Panc1 (cell line): ENCODE measurements at regions not wholly inside any gene's neighbourhood (a gene's known extent, or its start where the extent isn't known, plus 50 kb on each side); places are given as distances from the start of the nearest gene placed in this dataset.
A peak's percentile ranks its signal among the peaks of the same experiment; 100 is the strongest.

Source experiments
- ATAC-seq: fragments of 200-7000 bp; cut with Tn5 transposase; 2 replicates; pipeline ENCODE4 v1.9.1; 2020; ENCODE audit warnings: mild to moderate bottlenecking, moderate library complexity
- BruUV-seq: library from RNA; stranded (reverse); fragments of 400-500 nt; replicated peaks from 2 replicates; lab custom pipeline; 2021; lab: Mats Ljungman, UMichigan
- CTCF ChIA-PET: fragments of 300-600 bp; sonication (Branson Sonifier 250); formaldehyde crosslinking; loops from one replicate; lab custom pipeline; 2022; ENCODE audit warnings: antibody characterized with exemption; lab: Charles Lee
- POLR2A ChIA-PET: fragments of 300-600 bp; sonication (Branson Sonifier 250); formaldehyde crosslinking; loops from one replicate; lab custom pipeline; 2022; ENCODE audit warnings: antibody characterized with exemption; lab: Charles Lee
- DNase-seq: peaks from one replicate; pipeline ENCODE4 v3.0.0-alpha.2; 2010; ENCODE audit warnings: low read depth, low spot score
- H3K27ac ChIP-seq: 2 replicates; pipeline ENCODE4 v1.5.1; 2011; ENCODE audit warnings: mild to moderate bottlenecking, low read length, inconsistent platforms
- H3K27me3 ChIP-seq: fragments of 200-500 bp; sonication (Bioruptor generic); 2 replicates; pipeline ENCODE4 v1.6.0; 2014; ENCODE audit warnings: low read length, inconsistent platforms; ENCODE audit not compliant: control insufficient read depth, insufficient read depth
- H3K36me3 ChIP-seq: fragments of 200-500 bp; sonication (Bioruptor generic); 2 replicates; pipeline ENCODE4 v1.5.1; 2014; ENCODE audit warnings: inconsistent platforms, mild to moderate bottlenecking, low read length, moderate library complexity; ENCODE audit not compliant: control insufficient read depth, insufficient read depth
- H3K4me1 ChIP-seq: 2 replicates; pipeline ENCODE4 v1.5.1; 2011; ENCODE audit warnings: inconsistent platforms, mild to moderate bottlenecking, low read length, moderate library complexity; ENCODE audit not compliant: control insufficient read depth, insufficient read depth
- H3K4me3 ChIP-seq, 2 experiments: 2 replicates each; pipeline ENCODE4 v1.5.1; 2011 to 2012; ENCODE audit warnings: low read depth in 2 of 2, low read length in 2 of 2, mild to moderate bottlenecking in 2 of 2, inconsistent platforms in 1 of 2, moderate library complexity in 1 of 2
- H3K9me3 ChIP-seq: fragments of 200-500 bp; sonication (Bioruptor generic); 2 replicates; pipeline ENCODE4 v1.5.1; 2014; ENCODE audit warnings: low read depth, mild to moderate bottlenecking, inconsistent platforms, low read length, moderate library complexity; ENCODE audit not compliant: control insufficient read depth, insufficient read depth
- CTCF ChIP-seq: fragments of 450-650 bp; IDR thresholded peaks from 2 replicates; pipeline ENCODE4 v1.5.1; 2017; ENCODE audit warnings: mild to moderate bottlenecking
- POLR2AphosphoS5 ChIP-seq: IDR thresholded peaks from 2 replicates; pipeline ENCODE4 v1.6.1; 2012; ENCODE audit warnings: mild to moderate bottlenecking, low read depth, low read length, moderate library complexity
- REST ChIP-seq, 2 experiments: IDR thresholded peaks; 2 replicates each; pipeline ENCODE4 v1.6.1; 2011 to 2012; ENCODE audit warnings: low read depth in 2 of 2, control low read depth in 1 of 2, low read length in 1 of 2, mild to moderate bottlenecking in 1 of 2, moderate library complexity in 1 of 2; ENCODE audit not compliant: insufficient read depth in 1 of 2
- SIN3A ChIP-seq: IDR thresholded peaks from 2 replicates; pipeline ENCODE4 v1.6.1; 2012; ENCODE audit warnings: low read depth, mild to moderate bottlenecking, low read length, moderate library complexity, borderline replicate concordance; ENCODE audit not compliant: insufficient read depth
- TCF7L2 ChIP-seq: IDR thresholded peaks from 2 replicates; pipeline ENCODE4 v1.6.1; 2011; ENCODE audit warnings: mild to moderate bottlenecking, low read depth, low read length, inconsistent platforms
- in situ Hi-C: cut with HindIII; loops from 2 replicates; pipeline ENCODE4 v1.10.0; 2016; ENCODE audit warnings: low sequenced_read_pairs, low pct_unique_long_range_greater_than_20kb
- intact Hi-C: fragments of 100-400 bp; cut with micrococcal nuclease; formaldehyde crosslinking; loops from one replicate; pipeline ENCODE4 v1.10.0; 2022; ENCODE audit not compliant: unreplicated experiment

GRCh38 chr6:28802417-28803336, 121.1 kb downstream of the TRIM27 start:
- CTCF ChIA-PET: no interaction called here
- POLR2A ChIA-PET: interaction anchor here (0.5 kb wide), 1 partner anchor 59 kb away, joined by 3 read pairs; no protein-coding TSS in a partner anchor
- ATAC-seq: peak; percentile 98

More at GRCh38 chr6:28802417-28803336, 121.1 kb downstream of the TRIM27 start:
- Histone ChIP-seq H3K4me3 (peak overlapping the region; percentile 61 to 92), H3K27ac (peak overlapping the region; percentile 41; the same call in 1 of the 2 replicates), H3K9me3 (no peaks in the 10 kb centered on the region), H3K27me3 (no peaks in the 10 kb centered on the region), H3K36me3 (no peaks in the 10 kb centered on the region; the same call in 1 of the 2 replicates), H3K4me1 (peaks cover 17% of the 10 kb centered on the region)
- TF ChIP-seq REST (IDR thresholded peaks at IDR 0.05; ENCODE audit: insufficient read depth in 1 of 2, low read depth in 2 of 2, low read length in 1 of 2) (peak; percentile 57 to 87; a peak in 3 of 4 replicates), CTCF (no peak), TCF7L2 (peak; percentile 35; the same call in 1 of the 2 replicates), SIN3A (no peak), POLR2AphosphoS5 (peak; percentile 50; the same call in 1 of the 2 replicates)
- peak; percentile 97 for DNase-seq
- BruUV-seq: no TSS peak
- in situ Hi-C loops (no loop called here), intact Hi-C loops (loop anchor here (5.0 kb wide), 1 partner anchor 115 kb away; no protein-coding TSS in a partner anchor)
